Neural cell (in vitro differentiated cells): ENCODE measurements at regions not wholly inside any gene's neighbourhood (a gene's known extent, or its start where the extent isn't known, plus 50 kb on each side); places are given as distances from the start of the nearest gene placed in this dataset.

ENCODE experiments used
- EP300 ChIP-seq: fragments of 450-650 bp; conservative IDR thresholded peaks from 2 replicates; pipeline ENCODE4 v1.6.1; 2014; ENCODE audit warnings: antibody characterized with exemption, mild to moderate bottlenecking, moderate library complexity; ENCODE audit not compliant: poor library complexity, severe bottlenecking
- EZH2 ChIP-seq: fragments of 200-600, 300-800 bp; shearing (Covaris generic), sonication (generic); IDR thresholded peaks from 2 replicates; pipeline ENCODE4 v1.6.1; 2014; ENCODE audit warnings: antibody characterized with exemption, low read length, borderline replicate concordance, mild to moderate bottlenecking; ENCODE audit not compliant: insufficient read depth, poor library complexity, severe bottlenecking
- POLR2AphosphoS5 ChIP-seq: IDR thresholded peaks from 2 replicates; pipeline ENCODE4 v1.6.1; 2012
- TAF1 ChIP-seq: IDR thresholded peaks from 2 replicates; pipeline ENCODE4 v1.6.1; 2012; ENCODE audit warnings: low read depth
- TF ChIP-seq, protein P1 (sequence below): IDR thresholded peaks from 2 replicates; pipeline ENCODE4 v1.6.1; 2012; ENCODE audit warnings: borderline replicate concordance
- TF ChIP-seq, protein P2 (sequence below): fragments of 450-650 bp; IDR thresholded peaks from 2 replicates; pipeline ENCODE4 v1.5.1; 2014; ENCODE audit warnings: antibody characterized with exemption, mild to moderate bottlenecking, moderate library complexity; ENCODE audit not compliant: poor library complexity, severe bottlenecking

DNA sequence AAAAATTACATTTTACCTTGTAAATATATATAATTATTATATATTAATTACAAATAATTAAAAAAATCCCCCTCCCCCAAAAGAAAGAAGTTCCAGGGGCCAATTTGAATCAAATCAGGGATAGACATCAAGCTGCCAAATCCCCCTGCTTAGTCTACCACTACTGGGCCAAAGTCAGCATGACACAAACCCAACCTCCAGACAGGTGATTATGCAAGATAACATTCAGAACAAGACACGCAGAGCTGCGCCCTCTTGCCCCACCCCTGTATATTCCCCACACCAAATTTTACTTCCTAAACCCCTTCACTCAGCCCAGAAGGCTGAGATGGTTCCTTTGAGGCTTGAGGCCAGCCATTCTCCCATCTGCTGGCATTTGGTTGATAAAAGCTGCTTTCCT, 2059.1 kb upstream of the CDH6 start:
- TF ChIP-seq, protein P1, sequence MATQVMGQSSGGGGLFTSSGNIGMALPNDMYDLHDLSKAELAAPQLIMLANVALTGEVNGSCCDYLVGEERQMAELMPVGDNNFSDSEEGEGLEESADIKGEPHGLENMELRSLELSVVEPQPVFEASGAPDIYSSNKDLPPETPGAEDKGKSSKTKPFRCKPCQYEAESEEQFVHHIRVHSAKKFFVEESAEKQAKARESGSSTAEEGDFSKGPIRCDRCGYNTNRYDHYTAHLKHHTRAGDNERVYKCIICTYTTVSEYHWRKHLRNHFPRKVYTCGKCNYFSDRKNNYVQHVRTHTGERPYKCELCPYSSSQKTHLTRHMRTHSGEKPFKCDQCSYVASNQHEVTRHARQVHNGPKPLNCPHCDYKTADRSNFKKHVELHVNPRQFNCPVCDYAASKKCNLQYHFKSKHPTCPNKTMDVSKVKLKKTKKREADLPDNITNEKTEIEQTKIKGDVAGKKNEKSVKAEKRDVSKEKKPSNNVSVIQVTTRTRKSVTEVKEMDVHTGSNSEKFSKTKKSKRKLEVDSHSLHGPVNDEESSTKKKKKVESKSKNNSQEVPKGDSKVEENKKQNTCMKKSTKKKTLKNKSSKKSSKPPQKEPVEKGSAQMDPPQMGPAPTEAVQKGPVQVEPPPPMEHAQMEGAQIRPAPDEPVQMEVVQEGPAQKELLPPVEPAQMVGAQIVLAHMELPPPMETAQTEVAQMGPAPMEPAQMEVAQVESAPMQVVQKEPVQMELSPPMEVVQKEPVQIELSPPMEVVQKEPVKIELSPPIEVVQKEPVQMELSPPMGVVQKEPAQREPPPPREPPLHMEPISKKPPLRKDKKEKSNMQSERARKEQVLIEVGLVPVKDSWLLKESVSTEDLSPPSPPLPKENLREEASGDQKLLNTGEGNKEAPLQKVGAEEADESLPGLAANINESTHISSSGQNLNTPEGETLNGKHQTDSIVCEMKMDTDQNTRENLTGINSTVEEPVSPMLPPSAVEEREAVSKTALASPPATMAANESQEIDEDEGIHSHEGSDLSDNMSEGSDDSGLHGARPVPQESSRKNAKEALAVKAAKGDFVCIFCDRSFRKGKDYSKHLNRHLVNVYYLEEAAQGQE: no peak
- TF ChIP-seq, protein P2, sequence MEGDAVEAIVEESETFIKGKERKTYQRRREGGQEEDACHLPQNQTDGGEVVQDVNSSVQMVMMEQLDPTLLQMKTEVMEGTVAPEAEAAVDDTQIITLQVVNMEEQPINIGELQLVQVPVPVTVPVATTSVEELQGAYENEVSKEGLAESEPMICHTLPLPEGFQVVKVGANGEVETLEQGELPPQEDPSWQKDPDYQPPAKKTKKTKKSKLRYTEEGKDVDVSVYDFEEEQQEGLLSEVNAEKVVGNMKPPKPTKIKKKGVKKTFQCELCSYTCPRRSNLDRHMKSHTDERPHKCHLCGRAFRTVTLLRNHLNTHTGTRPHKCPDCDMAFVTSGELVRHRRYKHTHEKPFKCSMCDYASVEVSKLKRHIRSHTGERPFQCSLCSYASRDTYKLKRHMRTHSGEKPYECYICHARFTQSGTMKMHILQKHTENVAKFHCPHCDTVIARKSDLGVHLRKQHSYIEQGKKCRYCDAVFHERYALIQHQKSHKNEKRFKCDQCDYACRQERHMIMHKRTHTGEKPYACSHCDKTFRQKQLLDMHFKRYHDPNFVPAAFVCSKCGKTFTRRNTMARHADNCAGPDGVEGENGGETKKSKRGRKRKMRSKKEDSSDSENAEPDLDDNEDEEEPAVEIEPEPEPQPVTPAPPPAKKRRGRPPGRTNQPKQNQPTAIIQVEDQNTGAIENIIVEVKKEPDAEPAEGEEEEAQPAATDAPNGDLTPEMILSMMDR: no peak
- TF ChIP-seq EP300 (no peak), POLR2AphosphoS5 (no peak), TAF1 (no peak), EZH2 (no peak)
